ENCODE measurements at regions not wholly inside any gene's neighbourhood (a gene's known extent, or its start where the extent isn't known, plus 50 kb on each side); places are given as distances from the start of the nearest gene placed in this dataset.
"Not testable (repeated sequence)": the region's sequence is repeated elsewhere in the genome, so short reads cannot be mapped to it uniquely, and the experiment has no call there.

- not testable (repeated sequence) for DNase-seq (ENCODE audit: low read depth, low spot score)
Observed at GRCh38 chr1:116851189-116851588, 58.5 kb upstream of the PTGFRN start.

GRCh38 chr1:116851846-116852245 lies 57.9 kb upstream of the PTGFRN start:
- no peak for DNase-seq (ENCODE audit: low read depth, low spot score)

- no peak for DNase-seq (ENCODE audit: low read depth, low spot score)
Observed at GRCh38 chr1:116852367-116852766, 57.3 kb upstream of the PTGFRN start.

- DNase-seq (ENCODE audit: low read depth, low spot score) = no peak
Observed at GRCh38 chr1:116852910-116853309, 56.8 kb upstream of the PTGFRN start.

- peak; percentile 75 for DNase-seq (ENCODE audit: low read depth, low spot score)
Observed at GRCh38 chr1:116853680-116854402, 55.9 kb upstream of the PTGFRN start.

GRCh38 chr1:116854403-116854690 lies 55.4 kb upstream of the PTGFRN start:
- DNase-seq (ENCODE audit: low read depth, low spot score) = no peak

GRCh38 chr1:116854716-116855115 lies 55.0 kb upstream of the PTGFRN start:
- DNase-seq (ENCODE audit: low read depth, low spot score) = no peak

- DNase-seq (ENCODE audit: low read depth, low spot score) = no peak
Observed at GRCh38 chr1:116855191-116855619, 54.5 kb upstream of the PTGFRN start.

- peak; percentile 67 for DNase-seq (ENCODE audit: low read depth, low spot score)
Observed at GRCh38 chr1:116855773-116856201, 53.9 kb upstream of the PTGFRN start.

GRCh38 chr1:116856312-116856711 lies 53.4 kb upstream of the PTGFRN start:
- no peak for DNase-seq (ENCODE audit: low read depth, low spot score)

GRCh38 chr1:116857092-116857491 lies 52.6 kb upstream of the PTGFRN start:
- no peak for DNase-seq (ENCODE audit: low read depth, low spot score)
